Astrocyte of the cerebellum (primary cell): ENCODE measurements at regions not wholly inside any gene's neighbourhood (a gene's known extent, or its start where the extent isn't known, plus 50 kb on each side); places are given as distances from the start of the nearest gene placed in this dataset.

Experiments
- DNase-seq: peaks from one replicate; pipeline ENCODE4 v3.0.0-alpha.2; 2011; ENCODE audit warnings: low read depth
- H3K4me3 ChIP-seq: 2 replicates; pipeline ENCODE4 v1.5.1; 2011; ENCODE audit warnings: mild to moderate bottlenecking, low read depth, low read length, moderate library complexity
- in situ Hi-C: cut with HindIII; loops from 2 replicates; pipeline ENCODE4 v1.10.0; 2017; ENCODE audit warnings: low sequenced_read_pairs
- TF ChIP-seq, protein P1 (sequence below): IDR thresholded peaks from 2 replicates; pipeline ENCODE4 v1.5.1; 2012; ENCODE audit warnings: low read length, low read depth, moderate library complexity, mild to moderate bottlenecking; ENCODE audit errors: missing control alignments

DNA sequence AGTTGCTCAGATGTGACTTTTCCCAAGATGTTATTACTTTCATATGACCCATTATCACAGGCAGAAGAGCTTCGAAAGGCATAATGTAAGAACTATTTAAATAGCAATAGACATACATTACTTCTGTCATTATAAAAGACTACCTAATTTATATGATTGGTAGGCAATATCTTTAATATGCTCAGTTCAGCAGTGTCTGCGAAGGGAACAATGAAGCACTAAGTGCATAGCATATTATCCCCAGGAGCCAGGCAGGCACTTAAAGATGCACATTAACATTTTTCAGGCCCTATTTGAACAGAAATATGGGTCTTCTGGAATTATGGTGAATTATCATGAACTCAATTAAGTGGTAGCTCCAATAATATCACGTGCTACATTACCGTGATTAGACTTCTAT is 217.8 kb downstream of the EPM2A start:
- in situ Hi-C loops = no loop called here
- TF ChIP-seq, protein P1, sequence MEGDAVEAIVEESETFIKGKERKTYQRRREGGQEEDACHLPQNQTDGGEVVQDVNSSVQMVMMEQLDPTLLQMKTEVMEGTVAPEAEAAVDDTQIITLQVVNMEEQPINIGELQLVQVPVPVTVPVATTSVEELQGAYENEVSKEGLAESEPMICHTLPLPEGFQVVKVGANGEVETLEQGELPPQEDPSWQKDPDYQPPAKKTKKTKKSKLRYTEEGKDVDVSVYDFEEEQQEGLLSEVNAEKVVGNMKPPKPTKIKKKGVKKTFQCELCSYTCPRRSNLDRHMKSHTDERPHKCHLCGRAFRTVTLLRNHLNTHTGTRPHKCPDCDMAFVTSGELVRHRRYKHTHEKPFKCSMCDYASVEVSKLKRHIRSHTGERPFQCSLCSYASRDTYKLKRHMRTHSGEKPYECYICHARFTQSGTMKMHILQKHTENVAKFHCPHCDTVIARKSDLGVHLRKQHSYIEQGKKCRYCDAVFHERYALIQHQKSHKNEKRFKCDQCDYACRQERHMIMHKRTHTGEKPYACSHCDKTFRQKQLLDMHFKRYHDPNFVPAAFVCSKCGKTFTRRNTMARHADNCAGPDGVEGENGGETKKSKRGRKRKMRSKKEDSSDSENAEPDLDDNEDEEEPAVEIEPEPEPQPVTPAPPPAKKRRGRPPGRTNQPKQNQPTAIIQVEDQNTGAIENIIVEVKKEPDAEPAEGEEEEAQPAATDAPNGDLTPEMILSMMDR = no peak
- H3K4me3 ChIP-seq = no peak overlapping the region
- DNase-seq = no peak

DNA sequence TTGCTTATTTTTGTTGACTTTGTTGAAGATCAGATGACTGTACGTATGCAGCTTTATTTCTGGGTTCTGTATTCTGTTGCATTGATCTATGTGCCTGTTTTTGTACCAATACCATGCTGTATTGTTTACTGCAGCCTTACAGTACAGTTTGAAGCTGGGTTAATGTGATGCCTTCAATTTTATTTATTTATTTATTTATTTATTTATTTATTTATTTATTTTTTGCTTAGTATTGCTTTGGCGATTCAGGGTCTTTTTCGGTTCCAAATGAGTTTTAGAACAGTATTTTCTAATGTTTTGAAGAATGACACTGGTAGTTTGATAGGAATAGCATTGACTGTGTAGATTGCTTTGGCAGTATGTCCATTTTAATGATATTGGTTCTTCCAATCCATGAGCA is 210.3 kb downstream of the EPM2A start:
- TF ChIP-seq, protein P1 = no peak
- DNase-seq = no peak
- in situ Hi-C loops = no loop called here
- H3K4me3 ChIP-seq = no peak overlapping the region

DNA sequence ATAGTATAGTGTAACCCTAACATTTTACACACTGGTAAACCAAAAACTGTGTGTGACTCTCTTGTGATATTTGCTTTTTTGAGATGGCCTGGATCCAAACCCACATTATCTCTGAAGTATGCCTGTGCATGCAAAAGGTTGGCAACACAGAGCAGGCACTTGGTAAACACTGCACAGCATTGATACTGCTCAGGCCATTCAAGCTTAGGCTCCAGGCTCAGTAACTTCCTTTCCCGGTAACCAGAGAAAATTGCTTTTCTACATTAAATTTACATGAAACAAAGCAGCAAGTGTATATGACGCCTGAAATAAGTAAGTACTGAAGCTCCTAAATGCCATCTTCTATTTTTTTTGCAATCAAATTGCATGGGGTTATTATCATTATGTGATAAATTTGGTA is 205.7 kb downstream of the EPM2A start:
- in situ Hi-C loops = no loop called here

DNA sequence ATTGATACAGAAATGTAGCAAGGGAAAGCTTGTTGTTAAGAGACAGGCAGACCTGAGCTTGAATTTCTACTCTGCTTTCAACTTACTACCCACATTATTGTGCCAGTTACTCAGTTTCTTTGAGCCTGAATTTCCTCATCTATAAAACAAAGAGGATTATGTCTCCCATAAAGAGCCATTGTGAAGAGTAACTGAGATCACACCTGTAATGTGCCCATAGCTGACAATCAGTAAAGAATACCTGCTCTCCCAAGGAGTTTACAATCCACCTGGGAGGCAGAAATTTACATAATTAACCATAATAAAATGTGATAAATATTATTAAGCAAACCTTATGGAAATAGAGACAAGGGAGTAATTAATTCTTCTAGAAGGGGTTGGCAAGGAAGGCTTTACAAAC is 204.9 kb downstream of the EPM2A start:
- in situ Hi-C loops = no loop called here
- no peak overlapping the region for H3K4me3 ChIP-seq
- DNase-seq = no peak
- TF ChIP-seq, protein P1 = no peak

More for the DNA sequence above, 205.7 kb downstream of the EPM2A start:
- no peak overlapping the region for H3K4me3 ChIP-seq
- no peak for DNase-seq
- TF ChIP-seq, protein P1 = no peak

DNA sequence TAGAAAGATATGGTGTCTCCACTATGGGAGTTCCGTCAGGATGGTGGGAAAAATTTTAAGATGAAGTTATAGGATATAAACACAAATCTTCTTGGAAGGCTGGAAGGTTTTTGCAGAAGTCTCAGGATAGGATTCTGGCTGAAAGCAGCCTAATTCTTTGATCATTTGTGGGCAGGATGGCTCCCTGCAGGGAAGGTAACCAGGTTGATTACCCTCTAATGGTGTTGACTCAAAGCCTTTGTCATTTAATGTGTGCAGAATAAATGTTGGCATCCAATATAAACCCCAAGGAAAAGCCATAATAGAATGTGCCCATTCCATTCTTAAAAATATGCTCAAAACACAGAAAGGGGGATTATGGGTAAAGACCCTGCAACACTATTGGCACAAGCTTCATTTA is 204.3 kb downstream of the EPM2A start:
- H3K4me3 ChIP-seq = no peak overlapping the region
- TF ChIP-seq, protein P1 = no peak
- no peak for DNase-seq
- in situ Hi-C loops = no loop called here

DNA sequence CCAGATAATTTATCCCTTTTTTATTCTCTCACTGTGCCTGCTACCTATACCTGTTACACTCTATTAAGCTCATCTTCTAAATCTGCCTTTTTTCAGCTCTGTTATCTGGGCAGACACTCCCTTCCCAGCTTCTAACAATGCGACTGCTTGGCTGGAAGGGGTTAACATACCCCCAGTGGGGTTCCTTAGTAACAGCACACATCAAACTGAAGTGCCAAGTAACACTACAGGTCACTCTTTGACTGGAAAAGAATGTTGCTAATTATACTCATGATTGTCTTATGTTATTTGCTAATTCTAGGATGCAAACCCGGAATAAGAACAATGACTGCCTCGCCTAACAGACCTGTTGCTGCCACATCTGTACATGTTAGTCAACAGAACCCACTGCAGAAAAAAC is 203.5 kb downstream of the EPM2A start:
- DNase-seq = no peak
- in situ Hi-C loops = no loop called here

More for the DNA sequence above, 203.5 kb downstream of the EPM2A start:
- TF ChIP-seq, protein P1 = no peak
- no peak overlapping the region for H3K4me3 ChIP-seq
